ENCODE measurements at regions not wholly inside any gene's neighbourhood (a gene's known extent, or its start where the extent isn't known, plus 50 kb on each side); places are given as distances from the start of the nearest gene placed in this dataset.

GRCh38 chr5:33146881-33147280 is 293.9 kb upstream of the TARS1 start:
- DNase-seq (ENCODE audit: low read depth in 2 of 2) = no peak

- no peak for DNase-seq (ENCODE audit: low read depth in 2 of 2)
Observed at GRCh38 chr5:33148076-33148513, 292.7 kb upstream of the TARS1 start.

- no peak for DNase-seq (ENCODE audit: low read depth in 2 of 2)
Observed at GRCh38 chr5:33153372-33153771, 287.4 kb upstream of the TARS1 start.

- DNase-seq (ENCODE audit: low read depth in 2 of 2) = no peak
Observed at GRCh38 chr5:33153831-33154230, 286.9 kb upstream of the TARS1 start.

GRCh38 chr5:33160871-33161270 is 279.9 kb upstream of the TARS1 start:
- DNase-seq (ENCODE audit: low read depth in 2 of 2) = no peak

- DNase-seq (ENCODE audit: low read depth in 2 of 2) = no peak
Observed at GRCh38 chr5:33161421-33161820, 279.3 kb upstream of the TARS1 start.

GRCh38 chr5:33162057-33162456 is 278.7 kb upstream of the TARS1 start:
- no peak for DNase-seq (ENCODE audit: low read depth in 2 of 2)

- DNase-seq (ENCODE audit: low read depth in 2 of 2) = no peak
Observed at GRCh38 chr5:33166522-33166921, 274.2 kb upstream of the TARS1 start.

- DNase-seq (ENCODE audit: low read depth in 2 of 2) = no peak
Observed at GRCh38 chr5:33166948-33167347, 273.8 kb upstream of the TARS1 start.

GRCh38 chr5:33167541-33167940 is 273.2 kb upstream of the TARS1 start:
- DNase-seq (ENCODE audit: low read depth in 2 of 2) = no peak

- no peak for DNase-seq (ENCODE audit: low read depth in 2 of 2)
Observed at GRCh38 chr5:33170411-33170810, 270.4 kb upstream of the TARS1 start.

- DNase-seq (ENCODE audit: low read depth in 2 of 2) = no peak
Observed at GRCh38 chr5:33174383-33174782, 266.4 kb upstream of the TARS1 start.

GRCh38 chr5:33179301-33179700 is 261.5 kb upstream of the TARS1 start:
- DNase-seq (ENCODE audit: low read depth in 2 of 2) = no peak

GRCh38 chr5:33180900-33181299 is 259.9 kb upstream of the TARS1 start:
- DNase-seq (ENCODE audit: low read depth in 2 of 2) = no peak

- no peak for DNase-seq (ENCODE audit: low read depth in 2 of 2)
Observed at GRCh38 chr5:33182986-33183385, 257.8 kb upstream of the TARS1 start.

- no peak for DNase-seq (ENCODE audit: low read depth in 2 of 2)
Observed at GRCh38 chr5:33184367-33184766, 256.4 kb upstream of the TARS1 start.

GRCh38 chr5:33188089-33188488 is 252.7 kb upstream of the TARS1 start:
- no peak for DNase-seq (ENCODE audit: low read depth in 2 of 2)

- no peak for DNase-seq (ENCODE audit: low read depth in 2 of 2)
Observed at GRCh38 chr5:33194914-33195313, 245.9 kb upstream of the TARS1 start.

GRCh38 chr5:33195431-33196165 is 245.2 kb upstream of the TARS1 start:
- no peak for DNase-seq (ENCODE audit: low read depth in 2 of 2)

GRCh38 chr5:33198836-33199235 is 241.9 kb upstream of the TARS1 start:
- no peak for DNase-seq (ENCODE audit: low read depth in 2 of 2)

GRCh38 chr5:33203931-33204330 is 236.8 kb upstream of the TARS1 start:
- no peak for DNase-seq (ENCODE audit: low read depth in 2 of 2)

- no peak for DNase-seq (ENCODE audit: low read depth in 2 of 2)
Observed at GRCh38 chr5:33205079-33205478, 235.7 kb upstream of the TARS1 start.

- no peak for DNase-seq (ENCODE audit: low read depth in 2 of 2)
Observed at GRCh38 chr5:33205727-33206410, 234.9 kb upstream of the TARS1 start.

All from stimulated activated CD4-positive, alpha-beta T cell treated with anti-CD3 and anti-CD28 coated beads, Interleukin-4, amount 100 ng/mL, for 48 hours (primary cell).